MM.1S (cell line): ENCODE measurements at regions not wholly inside any gene's neighbourhood (a gene's known extent, or its start where the extent isn't known, plus 50 kb on each side); places are given as distances from the start of the nearest gene placed in this dataset.
"Not testable (repeated sequence)": the region's sequence is repeated elsewhere in the genome, so short reads cannot be mapped to it uniquely, and the experiment has no call there.

ENCODE experiments used
- DNase-seq: peaks from one replicate; pipeline ENCODE4 v3.0.0-alpha.2; 2015
- H2AFZ ChIP-seq: fragments of 300-600 bp; sonication (generic); 2 replicates; pipeline ENCODE4 v1.6.0; 2016; ENCODE audit warnings: antibody characterized with exemption, low read length
- H3F3A ChIP-seq: fragments of 300-600 bp; sonication (generic); 2 replicates; pipeline ENCODE4 v1.6.1; 2016; ENCODE audit warnings: mild to moderate bottlenecking, antibody characterized with exemption, low read length, moderate library complexity, mixed read lengths; ENCODE audit not compliant: insufficient read depth
- H3K27ac ChIP-seq: fragments of 300-600 bp; sonication (generic); 2 replicates; pipeline ENCODE4 v1.5.1; 2016; ENCODE audit warnings: mild to moderate bottlenecking, low read length
- H3K27me3 ChIP-seq: fragments of 300-600 bp; sonication (generic); replicated peaks from 2 replicates; pipeline ENCODE4 v1.6.0; 2016; ENCODE audit warnings: low read length; ENCODE audit not compliant: insufficient read depth
- H3K36me3 ChIP-seq: fragments of 300-600 bp; sonication (generic); replicated peaks from 2 replicates; pipeline ENCODE4 v1.6.1; 2016; ENCODE audit warnings: mild to moderate bottlenecking, low read length, mixed read lengths; ENCODE audit not compliant: insufficient read depth
- H3K4me1 ChIP-seq: fragments of 300-600 bp; sonication (generic); 2 replicates; pipeline ENCODE4 v1.6.1; 2016; ENCODE audit warnings: low read length, mixed read lengths
- H3K4me2 ChIP-seq: fragments of 300-600 bp; sonication (generic); 2 replicates; pipeline ENCODE4 v1.6.0; 2016; ENCODE audit warnings: low read depth, low read length
- H3K4me3 ChIP-seq: fragments of 300-600 bp; sonication (generic); 2 replicates; pipeline ENCODE4 v1.5.1; 2016; ENCODE audit warnings: low read length, mixed read lengths
- H3K79me2 ChIP-seq: fragments of 300-600 bp; sonication (generic); 2 replicates; pipeline ENCODE4 v1.6.1; 2016; ENCODE audit warnings: mixed run types, low read length, mixed read lengths
- H3K9ac ChIP-seq: fragments of 300-600 bp; sonication (generic); 2 replicates; pipeline ENCODE4 v1.6.1; 2016; ENCODE audit warnings: low read length, mixed read lengths
- H3K9me2 ChIP-seq: fragments of 300-600 bp; sonication (generic); replicated peaks from 2 replicates; pipeline ENCODE4 v1.6.1; 2016; ENCODE audit warnings: mild to moderate bottlenecking, low read length, mixed read lengths; ENCODE audit not compliant: insufficient read depth
- H3K9me3 ChIP-seq: fragments of 300-600 bp; sonication (generic); replicated peaks from 2 replicates; pipeline ENCODE4 v1.6.1; 2016; ENCODE audit warnings: mild to moderate bottlenecking, low read length, mixed read lengths; ENCODE audit not compliant: insufficient read depth
- H4K20me1 ChIP-seq: fragments of 300-600 bp; sonication (generic); 2 replicates; pipeline ENCODE4 v1.6.1; 2016; ENCODE audit warnings: mild to moderate bottlenecking, low read length, moderate library complexity, mixed read lengths; ENCODE audit not compliant: insufficient read depth
- CTCF ChIP-seq: fragments of 300-600 bp; sonication (generic); IDR thresholded peaks from 2 replicates; pipeline ENCODE4 v1.5.1; 2016; ENCODE audit warnings: antibody characterized with exemption, low read length, mixed read lengths
- EZH2 ChIP-seq: fragments of 300-600 bp; sonication (generic); optimal IDR thresholded peaks from 2 replicates; pipeline ENCODE3; 2017; ENCODE audit warnings: low read depth, mild to moderate bottlenecking, antibody characterized with exemption, low read length, mixed read lengths
- EZH2phosphoT487 ChIP-seq: fragments of 300-600 bp; sonication (generic); IDR thresholded peaks from 2 replicates; pipeline ENCODE4 v1.6.1; 2018; ENCODE audit warnings: antibody characterized with exemption, low read length

GRCh38 chr12:87338681-87339080, 690.5 kb downstream of the C12orf50 start:
- H3K79me2 ChIP-seq, result no peaks in the 10 kb centered on the region
- no peaks in the 10 kb centered on the region for H3K36me3 ChIP-seq
- no peaks in the 10 kb centered on the region for H3K4me1 ChIP-seq
- no peak overlapping the region for H3K27ac ChIP-seq
- no peak for DNase-seq
- no peak overlapping the region for H3K9ac ChIP-seq
- H3K27me3 ChIP-seq, result no peaks in the 10 kb centered on the region
- H3K4me3 ChIP-seq, result no peak overlapping the region
- no peaks in the 10 kb centered on the region for H3F3A ChIP-seq
- no peaks in the 10 kb centered on the region for H3K9me2 ChIP-seq
- H2AFZ ChIP-seq, result no peak overlapping the region
- TF ChIP-seq CTCF (no peak), EZH2phosphoT487 (no peak), EZH2 (no peak)
- H3K4me2 ChIP-seq, result no peak overlapping the region
- H4K20me1 ChIP-seq, result no peaks in the 10 kb centered on the region
- no peaks in the 10 kb centered on the region for H3K9me3 ChIP-seq

- H3K9ac ChIP-seq, result no peak overlapping the region
- H3K4me2 ChIP-seq, result no peak overlapping the region
- no peaks in the 10 kb centered on the region for H3K79me2 ChIP-seq
- no peak overlapping the region for H3K27ac ChIP-seq
- no peaks in the 10 kb centered on the region for H3F3A ChIP-seq
- H3K9me2 ChIP-seq, result no peaks in the 10 kb centered on the region
- H3K9me3 ChIP-seq, result no peaks in the 10 kb centered on the region
- no peaks in the 10 kb centered on the region for H4K20me1 ChIP-seq
- no peak for DNase-seq
- H3K36me3 ChIP-seq, result no peaks in the 10 kb centered on the region
- no peaks in the 10 kb centered on the region for H3K4me1 ChIP-seq
- no peaks in the 10 kb centered on the region for H3K27me3 ChIP-seq
- no peak for TF ChIP-seq EZH2phosphoT487
- TF ChIP-seq CTCF, result no peak
- TF ChIP-seq EZH2, result no peak
- H2AFZ ChIP-seq, result no peak overlapping the region
- H3K4me3 ChIP-seq, result no peak overlapping the region
These were observed 692.3 kb downstream of the C12orf50 start for GRCh38 chr12:87336814-87337336.

GRCh38 chr12:87332987-87333726, 696.0 kb downstream of the C12orf50 start:
- H3K79me2 ChIP-seq, result no peaks in the 10 kb centered on the region
- no peaks in the 10 kb centered on the region for H3K9me3 ChIP-seq
- H3K27me3 ChIP-seq, result no peaks in the 10 kb centered on the region
- H3K27ac ChIP-seq, result no peak overlapping the region
- no peak for TF ChIP-seq CTCF
- H2AFZ ChIP-seq, result no peak overlapping the region
- no peak for DNase-seq
- no peaks in the 10 kb centered on the region for H3K9me2 ChIP-seq
- H3K4me1 ChIP-seq, result no peaks in the 10 kb centered on the region
- no peak overlapping the region for H3K4me3 ChIP-seq
- no peaks in the 10 kb centered on the region for H3F3A ChIP-seq
- no peak overlapping the region for H3K4me2 ChIP-seq
- no peaks in the 10 kb centered on the region for H4K20me1 ChIP-seq
- H3K9ac ChIP-seq, result no peak overlapping the region
- H3K36me3 ChIP-seq, result no peaks in the 10 kb centered on the region

- not testable (repeated sequence) for DNase-seq, H3K4me3 ChIP-seq, H3K4me2 ChIP-seq, H3K27me3 ChIP-seq, H3K4me1 ChIP-seq, H3K9ac ChIP-seq, H2AFZ ChIP-seq, H3K9me3 ChIP-seq, H4K20me1 ChIP-seq, H3F3A ChIP-seq, H3K36me3 ChIP-seq, H3K9me2 ChIP-seq, H3K27ac ChIP-seq, H3K79me2 ChIP-seq
These were observed 699.1 kb downstream of the C12orf50 start for GRCh38 chr12:87330071-87330555.
